Activated naive CD4-positive, alpha-beta T cell treated with anti-CD3 and anti-CD28 coated beads, Interleukin-2, amount 50 U/mL, for 72 hours (primary cell): ENCODE measurements at regions not wholly inside any gene's neighbourhood (a gene's known extent, or its start where the extent isn't known, plus 50 kb on each side); places are given as distances from the start of the nearest gene placed in this dataset.
"Not testable (repeated sequence)": the region's sequence is repeated elsewhere in the genome, so short reads cannot be mapped to it uniquely, and the experiment has no call there.

ENCODE experiments used
- ATAC-seq, 2 donors: fragments of 150-1000 bp; cut with Tn5 transposase; 2 replicates each; pipeline ENCODE4 v1.10.0; 2021; ENCODE audit warnings: mild to moderate bottlenecking in 2 of 2, moderate library complexity in 2 of 2
- DNase-seq, 2 donors: peaks; one replicate each; pipeline ENCODE4 v3.0.0; 2021 to 2022; ENCODE audit warnings: low spot score in 2 of 2
- H3K27ac Mint-ChIP-seq, 2 donors: one replicate each; pipeline ENCODE4 v1.8.0; 2022; ENCODE audit warnings: mild to moderate bottlenecking in 2 of 2, mixed read lengths in 2 of 2
- H3K36me3 Mint-ChIP-seq, 2 donors: one replicate each; pipeline ENCODE4 v1.8.0; 2022; ENCODE audit warnings: mixed read lengths in 2 of 2
- H3K9me3 Mint-ChIP-seq, 2 donors: one replicate each; pipeline ENCODE4 v1.8.0; 2022; ENCODE audit warnings: mixed read lengths in 2 of 2

GRCh38 chr4:138501614-138502013 lies 259.5 kb upstream of the SLC7A11 start:
- Mint-ChIP-seq H3K36me3 (peaks cover 11% of the 10 kb centered on the region in 2 donors), H3K27ac (no peak overlapping the region), H3K9me3 (peaks cover 16 to 26% of the 10 kb centered on the region in 2 donors)
- DNase-seq (no peak), ATAC-seq (no peak)

- DNase-seq (no peak), ATAC-seq (no peak)
- no peak overlapping the region for H3K27ac Mint-ChIP-seq
- H3K9me3 Mint-ChIP-seq = peaks cover 16 to 26% of the 10 kb centered on the region in 2 donors
- H3K36me3 Mint-ChIP-seq = peaks cover 11% of the 10 kb centered on the region in 2 donors
Observed at GRCh38 chr4:138500869-138501268, 258.7 kb upstream of the SLC7A11 start.

GRCh38 chr4:138499627-138500026 lies 257.5 kb upstream of the SLC7A11 start:
- ATAC-seq (no peak), DNase-seq (no peak)
- Mint-ChIP-seq H3K27ac (no peak overlapping the region), H3K9me3 (peaks cover 9 to 20% of the 10 kb centered on the region in 2 donors), H3K36me3 (peaks cover 5% of the 10 kb centered on the region in 2 donors)

- ATAC-seq (no peak), DNase-seq (no peak)
- peaks cover 0 to 11% of the 10 kb centered on the region in 2 donors for H3K9me3 Mint-ChIP-seq
- peaks cover 0 to 5% of the 10 kb centered on the region in 2 donors for H3K36me3 Mint-ChIP-seq
- H3K27ac Mint-ChIP-seq = no peak overlapping the region
Observed at GRCh38 chr4:138494931-138495330, 252.8 kb upstream of the SLC7A11 start.

- no peaks in the 10 kb centered on the region for H3K36me3 Mint-ChIP-seq
- DNase-seq (no peak), ATAC-seq (no peak)
- H3K9me3 Mint-ChIP-seq = peaks cover 0 to 4% of the 10 kb centered on the region in 2 donors
- H3K27ac Mint-ChIP-seq = no peak overlapping the region
Observed at GRCh38 chr4:138494116-138494515, 252.0 kb upstream of the SLC7A11 start.

- DNase-seq (no peak), ATAC-seq (no peak)
- Mint-ChIP-seq H3K9me3 (no peaks in the 10 kb centered on the region), H3K36me3 (no peaks in the 10 kb centered on the region), H3K27ac (no peak overlapping the region)
Observed at GRCh38 chr4:138492176-138492575, 250.0 kb upstream of the SLC7A11 start.

- ATAC-seq = no peak
- DNase-seq = no peak
- Mint-ChIP-seq H3K9me3 (no peaks in the 10 kb centered on the region), H3K27ac (no peak overlapping the region), H3K36me3 (no peaks in the 10 kb centered on the region)
Observed at GRCh38 chr4:138488533-138488932, 246.4 kb upstream of the SLC7A11 start.

- Mint-ChIP-seq H3K9me3 (no peaks in the 10 kb centered on the region), H3K36me3 (no peaks in the 10 kb centered on the region), H3K27ac (no peak overlapping the region)
- DNase-seq (no peak), ATAC-seq (no peak)
Observed at GRCh38 chr4:138487670-138488069, 245.5 kb upstream of the SLC7A11 start.

- DNase-seq (no peak), ATAC-seq (no peak)
- Mint-ChIP-seq H3K36me3 (no peaks in the 10 kb centered on the region), H3K9me3 (no peaks in the 10 kb centered on the region), H3K27ac (no peak overlapping the region)
Observed at GRCh38 chr4:138487230-138487629, 245.1 kb upstream of the SLC7A11 start.

GRCh38 chr4:138485498-138485897 lies 243.3 kb upstream of the SLC7A11 start:
- no peak overlapping the region for H3K27ac Mint-ChIP-seq

GRCh38 chr4:138475116-138475515 lies 233.0 kb upstream of the SLC7A11 start:
- no peak for ATAC-seq
- Mint-ChIP-seq H3K36me3 (no peaks in the 10 kb centered on the region), H3K9me3 (peaks cover 8% of the 10 kb centered on the region in 2 donors), H3K27ac (no peak overlapping the region)
- DNase-seq = no peak

More at GRCh38 chr4:138485498-138485897, 243.3 kb upstream of the SLC7A11 start:
- ATAC-seq = no peak
- peaks cover 0 to 7% of the 10 kb centered on the region in 2 donors for H3K36me3 Mint-ChIP-seq
- H3K9me3 Mint-ChIP-seq = peaks cover 0 to 5% of the 10 kb centered on the region in 2 donors
- no peak for DNase-seq

- ATAC-seq = no peak
- H3K9me3 Mint-ChIP-seq = peaks cover 5 to 8% of the 10 kb centered on the region in 2 donors
- H3K36me3 Mint-ChIP-seq = no peaks in the 10 kb centered on the region
Observed at GRCh38 chr4:138473339-138473738, 231.2 kb upstream of the SLC7A11 start.

GRCh38 chr4:138460477-138461414 lies 218.6 kb upstream of the SLC7A11 start:
- DNase-seq (no peak), ATAC-seq (no peak)
- no peak overlapping the region for H3K27ac Mint-ChIP-seq
- H3K36me3 Mint-ChIP-seq = no peaks in the 10 kb centered on the region
- H3K9me3 Mint-ChIP-seq = peaks cover 6 to 10% of the 10 kb centered on the region in 2 donors

More at GRCh38 chr4:138473339-138473738, 231.2 kb upstream of the SLC7A11 start:
- H3K27ac Mint-ChIP-seq = no peak overlapping the region
- no peak for DNase-seq

- Mint-ChIP-seq H3K36me3 (no peaks in the 10 kb centered on the region), H3K9me3 (peaks cover 9 to 13% of the 10 kb centered on the region in 2 donors), H3K27ac (no peak overlapping the region)
- ATAC-seq (no peak), DNase-seq (no peak)
Observed at GRCh38 chr4:138458751-138459150, 216.6 kb upstream of the SLC7A11 start.

GRCh38 chr4:138456349-138456748 lies 214.2 kb upstream of the SLC7A11 start:
- H3K27ac Mint-ChIP-seq, H3K36me3 Mint-ChIP-seq, ATAC-seq, DNase-seq: not testable (repeated sequence)
- H3K9me3 Mint-ChIP-seq = peaks cover 7 to 13% of the 10 kb centered on the region in 2 donors

- H3K36me3 Mint-ChIP-seq = no peaks in the 10 kb centered on the region
- no peak for ATAC-seq
Observed at GRCh38 chr4:138455097-138455496, 212.9 kb upstream of the SLC7A11 start.

GRCh38 chr4:138452826-138453225 lies 210.7 kb upstream of the SLC7A11 start:
- Mint-ChIP-seq H3K36me3 (no peaks in the 10 kb centered on the region), H3K9me3 (peaks cover 4 to 7% of the 10 kb centered on the region in 2 donors), H3K27ac (no peak overlapping the region)
- DNase-seq (no peak), ATAC-seq (no peak)

More at GRCh38 chr4:138455097-138455496, 212.9 kb upstream of the SLC7A11 start:
- Mint-ChIP-seq H3K9me3 (peaks cover 7 to 9% of the 10 kb centered on the region in 2 donors), H3K27ac (no peak overlapping the region)
- DNase-seq = no peak

- ATAC-seq (no peak), DNase-seq (no peak)
- H3K27ac Mint-ChIP-seq = no peak overlapping the region
- H3K9me3 Mint-ChIP-seq = peaks cover 4 to 5% of the 10 kb centered on the region in 2 donors
- H3K36me3 Mint-ChIP-seq = no peaks in the 10 kb centered on the region
Observed at GRCh38 chr4:138451276-138451663, 209.1 kb upstream of the SLC7A11 start.
